IPS-NIHi11 (cell line): ENCODE measurements at regions not wholly inside any gene's neighbourhood (a gene's known extent, or its start where the extent isn't known, plus 50 kb on each side); places are given as distances from the start of the nearest gene placed in this dataset.

ENCODE experiments used
- DNase-seq: peaks from one replicate; pipeline ENCODE4 v3.0.0; 2012; ENCODE audit warnings: mixed read lengths, low spot score

DNA sequence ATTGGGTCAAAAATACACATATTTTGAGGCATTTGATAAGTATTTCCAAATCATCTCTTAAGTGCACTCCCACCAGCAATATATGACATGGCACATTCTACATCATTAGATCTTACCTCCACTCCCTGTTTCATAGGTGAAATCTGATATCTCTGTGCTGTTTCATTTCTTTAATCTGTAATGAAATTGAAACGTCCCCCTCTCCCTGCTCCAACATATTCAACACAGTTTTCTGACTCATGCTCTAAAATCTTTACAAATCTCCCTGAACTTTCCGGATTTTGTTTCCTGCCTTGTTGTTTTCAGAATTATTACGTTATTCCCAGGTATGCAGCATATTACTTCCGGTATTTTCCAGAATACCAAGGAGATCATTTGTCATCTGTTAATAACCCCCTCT, 66.1 kb upstream of the AKT3 start:
- DNase-seq, result no peak

DNA sequence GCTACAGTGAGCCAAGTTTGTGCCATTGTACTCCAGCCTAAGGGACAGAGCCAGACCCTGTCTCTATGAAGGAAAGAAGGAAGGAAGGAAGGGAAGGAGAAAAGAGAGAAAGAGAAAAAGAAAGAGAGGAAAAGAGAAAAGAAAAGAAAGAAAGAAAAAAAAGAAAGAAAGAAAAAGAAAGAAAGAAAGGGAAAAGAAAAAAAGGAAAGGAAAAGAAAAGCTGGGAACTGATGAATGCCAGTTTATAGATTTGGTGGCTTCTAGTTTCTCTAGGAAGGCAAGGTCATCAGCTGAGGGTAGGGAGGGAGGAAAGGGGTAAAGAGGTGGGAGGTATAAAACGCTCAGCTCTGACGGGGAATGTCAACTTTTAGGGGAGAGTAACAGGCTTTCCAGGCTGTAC, 62.3 kb upstream of the AKT3 start:
- DNase-seq, result no peak

DNA sequence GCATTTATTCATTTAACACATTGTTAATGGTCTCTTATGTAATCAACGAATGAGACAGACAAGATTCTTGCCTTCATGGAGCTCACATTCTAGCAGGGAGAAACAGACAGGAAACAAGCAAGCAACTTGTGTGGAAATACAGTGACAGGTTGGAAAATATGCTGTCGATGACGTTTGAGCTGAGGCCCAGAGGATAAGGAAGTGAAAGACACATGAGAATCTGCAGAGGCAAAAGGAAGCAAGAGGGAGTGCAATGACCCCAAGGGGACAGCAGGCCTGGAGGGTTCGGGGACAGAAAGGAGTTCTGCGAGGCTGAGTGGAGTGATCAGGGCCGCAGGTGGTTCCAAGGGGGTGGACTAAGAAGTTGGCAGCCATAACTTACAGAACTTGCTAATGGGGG, 60.6 kb upstream of the AKT3 start:
- no peak for DNase-seq

DNA sequence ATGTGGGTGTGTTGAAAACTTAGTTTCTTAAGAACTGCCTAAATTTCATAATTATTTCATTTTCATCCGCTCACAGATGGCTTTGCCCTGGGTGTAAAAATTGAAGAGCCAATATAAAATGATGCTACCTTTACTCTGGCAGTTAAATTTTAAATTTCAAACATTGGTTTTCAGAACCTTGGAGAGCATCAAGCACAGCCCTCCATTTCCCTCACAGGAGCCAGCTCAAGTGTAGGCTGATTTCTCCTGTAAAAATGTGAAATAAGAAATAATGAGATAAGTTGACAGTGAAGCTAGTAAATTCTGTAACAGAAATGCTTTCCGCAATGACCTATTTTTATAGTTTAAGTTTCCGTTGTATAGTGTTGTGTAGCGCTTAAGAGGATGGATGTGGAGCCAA, 53.9 kb upstream of the AKT3 start:
- no peak for DNase-seq

DNA sequence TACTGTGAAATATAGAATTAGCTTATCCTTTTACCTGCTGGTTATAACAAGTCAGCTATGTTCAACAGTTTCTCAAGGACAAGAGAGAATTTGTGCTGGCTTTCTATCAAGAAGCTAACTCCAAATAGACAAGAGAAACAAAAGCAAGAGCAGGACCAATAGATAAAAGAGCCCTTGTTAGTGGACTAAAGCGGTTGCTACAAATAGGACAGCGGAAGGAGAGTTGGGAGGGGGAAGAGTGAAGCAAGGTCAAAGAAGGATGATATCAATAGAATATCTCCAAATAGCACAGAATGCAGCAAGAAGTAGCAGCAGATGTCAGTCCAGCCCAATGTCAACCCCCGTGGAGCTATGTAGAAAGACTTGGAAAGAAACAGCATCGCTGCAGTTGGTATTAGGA, 53.0 kb upstream of the AKT3 start:
- DNase-seq, result no peak

DNA sequence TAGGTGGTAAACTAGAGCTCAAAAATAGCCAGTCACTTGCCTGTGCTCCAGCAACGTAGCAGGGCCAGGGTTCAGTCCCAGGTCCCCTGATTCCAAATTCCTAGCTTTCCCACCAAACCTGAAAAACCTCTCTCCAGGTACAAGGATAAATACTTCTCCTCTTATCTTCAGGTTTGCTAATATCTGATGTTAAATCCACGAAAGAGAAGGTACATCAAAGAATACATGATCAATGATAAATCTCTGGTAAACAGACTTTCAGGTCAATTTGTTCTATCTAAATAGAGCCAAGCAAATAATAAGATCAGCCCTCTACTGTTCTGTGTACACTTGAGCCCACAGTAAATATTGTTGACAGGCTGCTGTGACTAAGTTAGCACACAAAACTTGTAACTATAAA, 52.1 kb upstream of the AKT3 start:
- no peak for DNase-seq
